NCI-H146 (cell line): ENCODE measurements at regions not wholly inside any gene's neighbourhood (a gene's known extent, or its start where the extent isn't known, plus 50 kb on each side); places are given as distances from the start of the nearest gene placed in this dataset.
"Not testable (repeated sequence)": the region's sequence is repeated elsewhere in the genome, so short reads cannot be mapped to it uniquely, and the experiment has no call there.

ENCODE experiments used
- DNase-seq: peaks from one replicate; lab custom pipeline; 2025; lab: John Stamatoyannopoulos, UW

- DNase-seq: not testable (repeated sequence)
These were observed 590.0 kb upstream of the ID4 start for GRCh38 chr6:19247181-19247580.

DNA sequence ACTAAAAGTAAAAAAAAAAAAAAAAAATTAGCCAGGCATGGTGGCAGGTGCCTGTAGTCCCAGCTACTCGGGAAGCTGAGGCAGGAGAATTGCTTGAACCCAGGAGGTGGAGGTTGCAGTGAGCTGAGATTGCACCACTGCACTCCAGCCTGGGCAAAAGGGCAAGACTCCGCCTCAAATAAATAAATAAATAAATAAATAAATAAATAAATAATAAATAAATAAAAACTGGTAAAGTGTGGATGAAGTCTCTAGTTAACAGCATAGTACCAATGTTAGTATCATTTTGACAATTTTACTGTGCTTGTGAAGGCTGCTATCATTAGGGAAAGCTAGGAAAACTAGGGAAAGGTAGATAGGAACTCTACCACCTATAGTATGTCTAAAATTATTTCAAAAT lies 581.0 kb upstream of the ID4 start:
- DNase-seq: not testable (repeated sequence)

- no peak for DNase-seq
These were observed 575.5 kb upstream of the ID4 start for GRCh38 chr6:19261642-19262041.

- DNase-seq: peak; percentile 10
These were observed 569.1 kb upstream of the ID4 start for GRCh38 chr6:19268117-19268516.

- peak; percentile 2 for DNase-seq
These were observed 568.5 kb upstream of the ID4 start for GRCh38 chr6:19268718-19269117.

GRCh38 chr6:19269341-19269898 lies 567.8 kb upstream of the ID4 start:
- DNase-seq: no peak

DNA sequence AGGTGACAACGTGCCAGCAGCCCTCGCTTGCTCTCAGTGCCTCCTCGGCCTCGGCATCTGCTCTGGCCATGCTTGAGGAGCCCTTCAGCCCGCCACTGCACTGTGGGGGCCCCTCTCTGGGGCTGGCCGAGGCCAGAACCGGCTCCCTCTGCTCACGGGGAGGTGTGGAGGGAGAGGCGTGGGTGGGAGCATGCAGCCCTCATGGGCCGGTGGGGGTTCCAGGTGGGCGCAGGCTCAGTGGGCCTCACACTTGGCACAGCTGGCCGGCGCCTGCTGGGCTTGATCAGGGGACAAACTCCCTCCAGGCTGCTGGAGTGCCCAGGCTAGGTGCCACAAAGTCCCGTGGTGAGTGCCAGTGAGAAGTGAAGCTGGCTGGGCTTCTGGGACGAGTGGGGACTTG lies 566.6 kb upstream of the ID4 start:
- no peak for DNase-seq

DNA sequence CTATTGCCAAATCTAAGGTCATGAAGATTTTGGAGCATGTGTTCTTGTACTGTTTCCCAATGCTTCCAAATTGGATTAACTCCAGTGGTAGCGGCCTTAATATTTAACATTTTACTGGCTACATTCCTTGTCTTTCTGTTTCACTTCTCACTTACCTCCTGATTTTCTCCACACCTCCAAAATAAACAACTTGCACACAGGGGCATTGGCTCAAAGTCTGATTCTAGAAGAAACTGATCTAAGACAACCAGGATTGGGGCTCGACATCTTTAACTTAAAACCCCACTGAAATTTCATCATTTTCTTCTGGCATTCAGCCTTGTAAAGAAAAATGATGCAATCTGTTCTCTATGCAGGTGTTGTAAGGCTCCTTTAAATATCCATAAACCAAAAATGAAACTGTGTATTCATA lies 557.9 kb upstream of the ID4 start:
- DNase-seq: no peak

- no peak for DNase-seq
These were observed 549.2 kb upstream of the ID4 start for GRCh38 chr6:19287928-19288327.

DNA sequence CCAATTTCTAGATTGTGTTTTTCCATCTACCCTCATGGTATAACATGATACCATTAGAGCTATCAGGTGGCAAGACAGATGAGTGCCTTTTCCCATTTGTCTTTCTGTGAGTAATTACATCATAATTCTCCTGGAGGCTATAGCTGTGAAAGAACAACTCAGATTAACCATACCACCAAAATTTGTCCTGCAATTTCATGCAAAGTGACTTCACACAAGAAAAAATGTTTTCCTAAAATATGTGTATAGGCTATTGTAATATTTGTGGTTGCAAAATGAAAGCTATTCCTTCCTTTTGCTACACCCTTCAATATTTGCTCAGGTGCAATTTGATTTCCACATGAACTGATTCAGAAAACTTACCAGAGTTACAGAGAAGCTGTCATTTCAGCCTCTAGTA lies 547.7 kb upstream of the ID4 start:
- DNase-seq: peak; percentile 8

DNA sequence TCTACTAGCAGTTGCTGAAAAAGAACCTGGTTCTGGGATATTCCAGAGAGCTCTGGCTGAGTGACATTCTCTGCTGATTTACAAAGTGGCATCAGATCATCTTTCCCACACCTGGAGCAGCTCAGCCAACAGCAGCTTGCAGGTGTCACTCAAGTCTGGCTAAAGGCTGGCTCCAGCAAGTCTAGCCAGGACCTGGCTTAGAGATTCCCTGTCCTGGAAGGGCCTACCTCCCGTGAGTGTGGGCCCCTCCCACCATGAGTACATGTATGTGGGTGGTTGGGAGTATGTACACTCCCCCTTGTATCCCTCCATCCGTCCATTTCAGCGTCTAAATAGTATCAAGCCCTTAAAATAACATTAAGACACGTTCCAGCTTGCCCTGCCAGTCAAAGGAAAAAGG lies 539.3 kb upstream of the ID4 start:
- peak; percentile 97 for DNase-seq

DNA sequence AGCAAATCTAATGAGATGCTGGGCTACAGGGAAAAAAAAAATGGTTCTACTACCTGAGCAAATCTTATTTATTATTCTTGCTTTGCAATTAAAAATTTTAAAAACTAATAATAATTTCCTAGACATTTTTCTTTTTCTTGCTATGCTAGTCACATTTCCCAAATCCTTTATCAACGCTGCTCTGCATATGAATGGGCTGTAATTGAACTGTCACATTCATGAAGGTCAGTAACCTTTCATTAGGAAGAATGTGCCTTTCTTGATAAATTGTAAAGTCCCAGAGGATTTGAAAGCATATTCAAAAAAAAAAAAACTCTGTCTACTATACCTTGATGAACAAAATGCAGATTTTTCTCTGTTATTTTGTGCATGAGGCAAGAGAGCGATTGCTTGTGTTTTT lies 538.7 kb upstream of the ID4 start:
- DNase-seq: peak; percentile 11

DNA sequence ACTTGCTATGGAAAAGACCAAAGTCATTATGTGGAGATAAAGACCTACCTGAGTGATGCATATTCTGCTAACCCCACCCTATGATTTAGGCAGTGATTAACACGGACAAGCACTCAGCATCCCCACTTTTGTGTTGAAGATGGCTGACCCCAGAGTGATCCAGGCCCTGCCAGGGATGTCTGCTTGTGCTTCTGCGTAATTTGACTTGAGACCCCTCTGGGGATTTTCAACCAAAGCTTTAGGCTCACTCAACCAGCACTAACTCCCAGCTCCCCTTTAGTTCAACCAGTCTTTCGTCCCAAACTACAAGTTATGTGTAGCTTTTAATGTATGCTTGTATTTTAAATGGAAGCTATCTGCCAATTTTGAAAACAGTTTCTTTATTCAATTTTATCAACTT lies 538.0 kb upstream of the ID4 start:
- DNase-seq: peak; percentile 2

- DNase-seq: peak; percentile 52
These were observed 535.2 kb upstream of the ID4 start for GRCh38 chr6:19301980-19302379.

GRCh38 chr6:19303383-19303782 lies 533.8 kb upstream of the ID4 start:
- peak; percentile 87 for DNase-seq

- DNase-seq: no peak
These were observed 527.5 kb upstream of the ID4 start for GRCh38 chr6:19309661-19310060.

DNA sequence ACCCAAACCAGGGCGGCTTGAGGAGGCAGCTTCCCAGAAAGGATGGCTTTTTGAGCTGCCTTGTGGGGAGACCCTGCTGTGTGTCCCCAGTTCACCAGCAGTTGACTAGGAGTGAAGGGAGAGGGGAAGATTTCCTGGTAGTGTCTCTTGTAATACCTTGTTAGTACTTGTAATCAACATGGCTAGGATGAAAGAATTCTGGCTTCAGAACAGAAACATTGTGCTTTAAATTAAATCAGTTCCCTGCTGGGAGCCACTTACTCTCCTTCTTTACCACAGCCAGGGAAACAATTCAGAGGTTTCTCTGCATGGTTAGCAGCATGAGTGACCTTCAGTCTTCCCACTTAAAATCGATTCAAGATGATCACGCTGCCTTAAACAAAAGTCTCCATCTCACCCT lies 525.4 kb upstream of the ID4 start:
- DNase-seq: peak; percentile 70

GRCh38 chr6:19312241-19312978 lies 524.8 kb upstream of the ID4 start:
- DNase-seq: peak; percentile 89

GRCh38 chr6:19317431-19317986 lies 519.7 kb upstream of the ID4 start:
- no peak for DNase-seq

- no peak for DNase-seq
These were observed 518.2 kb upstream of the ID4 start for GRCh38 chr6:19319005-19319404.

DNA sequence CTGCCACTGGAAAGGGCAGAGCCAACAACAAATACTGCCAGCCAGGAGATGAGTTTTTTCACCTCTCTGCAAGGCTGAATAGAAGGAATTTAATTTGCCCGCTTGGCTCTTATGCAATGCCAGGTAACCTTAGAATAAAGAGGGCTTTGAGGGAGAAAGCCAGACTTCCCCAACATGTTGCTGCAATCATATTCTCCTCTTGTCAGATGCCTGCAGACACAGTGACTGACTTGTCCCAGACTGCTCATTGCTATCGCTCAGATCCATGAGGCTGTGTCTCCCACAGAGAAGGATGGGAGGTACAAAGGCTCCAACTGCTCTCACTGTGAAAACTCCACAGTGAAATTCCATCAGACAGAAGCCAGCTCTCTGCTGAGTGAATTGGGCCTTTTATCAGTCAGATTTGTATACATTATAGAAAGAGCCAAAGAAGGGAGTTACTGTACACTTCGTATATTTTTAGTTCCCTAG lies 517.0 kb upstream of the ID4 start:
- DNase-seq: no peak

- DNase-seq: no peak
These were observed 514.3 kb upstream of the ID4 start for GRCh38 chr6:19322691-19323485.

GRCh38 chr6:19324376-19324775 lies 512.8 kb upstream of the ID4 start:
- no peak for DNase-seq
